ENCODE measurements at regions not wholly inside any gene's neighbourhood (a gene's known extent, or its start where the extent isn't known, plus 50 kb on each side); places are given as distances from the start of the nearest gene placed in this dataset.

GRCh38 chr13:85742355-85742754 is 56.9 kb downstream of the SLITRK6 start:
- no peak for DNase-seq

- no peak for DNase-seq
Measured at GRCh38 chr13:85741017-85741416, 58.2 kb downstream of the SLITRK6 start.

DNA sequence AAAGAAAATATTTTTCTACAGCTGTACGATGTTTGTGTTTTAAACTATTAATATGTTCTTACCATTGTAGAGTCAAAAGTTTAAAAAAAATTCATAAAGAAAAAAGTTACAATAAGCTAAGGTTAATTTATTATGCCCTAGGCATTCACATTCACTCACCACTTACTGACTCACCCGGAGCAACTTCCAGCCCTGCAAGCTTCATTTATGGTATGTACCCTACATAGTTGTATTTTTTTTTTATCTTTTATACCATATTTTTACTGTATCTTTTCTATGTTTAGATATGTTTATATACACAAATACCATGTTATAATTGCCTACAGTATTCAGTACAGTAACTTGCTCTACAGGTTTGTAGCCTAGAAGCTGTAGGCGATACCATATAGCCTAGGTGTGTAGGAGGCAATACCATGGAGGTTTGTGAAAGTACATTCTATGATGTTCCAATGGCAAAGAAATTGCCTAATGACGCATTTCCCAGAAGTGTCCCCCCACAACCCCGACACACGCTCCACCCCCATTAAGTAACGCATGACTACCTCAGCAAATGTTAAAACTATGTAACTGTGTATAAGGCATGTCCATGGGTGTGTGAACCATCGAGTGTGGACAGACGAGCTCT is 60.4 kb downstream of the SLITRK6 start:
- DNase-seq = no peak

- no peak for DNase-seq
Measured at GRCh38 chr13:85737952-85738351, 61.3 kb downstream of the SLITRK6 start.

DNA sequence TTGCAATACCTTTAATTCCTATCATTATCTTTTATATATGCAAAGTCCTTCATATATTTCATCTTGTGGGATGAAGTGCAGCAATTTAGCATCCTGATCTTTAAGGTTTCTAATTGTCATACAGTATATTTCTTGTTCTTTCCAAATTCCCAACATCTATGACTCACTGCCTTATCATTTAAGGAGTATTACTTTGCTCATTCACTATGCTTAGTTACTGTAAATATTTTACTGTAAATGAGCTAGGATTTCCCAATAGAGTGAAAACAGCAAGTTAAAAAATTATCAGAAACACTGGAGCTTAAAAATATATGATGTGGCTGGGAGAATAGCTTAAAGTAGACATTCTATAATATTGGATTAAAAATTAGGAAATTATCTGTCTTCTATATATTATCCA is 69.9 kb downstream of the SLITRK6 start:
- DNase-seq = no peak

- no peak for DNase-seq
Measured at GRCh38 chr13:85728811-85729210, 70.4 kb downstream of the SLITRK6 start.

- no peak for DNase-seq
Measured at GRCh38 chr13:85725433-85725832, 73.8 kb downstream of the SLITRK6 start.

- no peak for DNase-seq
Measured at GRCh38 chr13:85724546-85725432, 74.4 kb downstream of the SLITRK6 start.

GRCh38 chr13:85719749-85720148 is 79.5 kb downstream of the SLITRK6 start:
- no peak for DNase-seq

DNA sequence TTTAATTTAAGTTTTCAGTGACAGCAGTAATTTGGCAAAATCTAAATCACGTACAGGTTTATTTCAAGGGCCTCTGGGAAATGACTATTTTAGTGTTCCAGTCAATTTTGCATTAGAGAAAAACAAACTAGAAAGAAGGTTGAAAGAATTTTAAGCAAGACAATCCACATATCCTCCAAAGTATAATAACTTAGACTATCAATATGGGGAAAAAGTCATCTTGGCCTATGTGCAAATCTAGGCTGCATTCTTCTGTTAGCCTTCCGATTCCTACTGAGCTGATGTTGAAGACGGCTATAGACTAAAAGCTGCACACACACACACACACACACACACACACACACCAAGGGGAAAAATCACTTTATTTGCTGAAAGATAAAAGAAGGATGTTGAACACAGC is 81.3 kb downstream of the SLITRK6 start:
- no peak for DNase-seq

DNA sequence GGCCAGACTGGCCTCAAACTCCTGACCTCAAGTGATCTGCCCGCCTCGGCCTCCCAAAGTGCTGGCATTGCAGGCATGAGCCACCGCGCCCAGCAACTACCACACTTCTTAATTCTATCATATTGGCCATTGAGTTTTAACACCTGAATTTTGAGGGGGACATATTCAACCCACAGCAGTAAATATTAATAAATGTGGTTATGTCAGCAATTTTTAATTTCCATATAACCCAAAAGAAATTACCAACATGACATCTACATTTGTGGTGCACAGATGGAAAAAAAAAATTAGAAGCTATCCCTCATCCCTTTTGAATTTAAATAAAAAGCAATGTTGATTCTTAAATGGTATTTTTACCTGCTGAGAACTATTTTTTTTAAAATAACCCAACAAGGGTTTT is 88.7 kb downstream of the SLITRK6 start:
- DNase-seq = no peak

DNA sequence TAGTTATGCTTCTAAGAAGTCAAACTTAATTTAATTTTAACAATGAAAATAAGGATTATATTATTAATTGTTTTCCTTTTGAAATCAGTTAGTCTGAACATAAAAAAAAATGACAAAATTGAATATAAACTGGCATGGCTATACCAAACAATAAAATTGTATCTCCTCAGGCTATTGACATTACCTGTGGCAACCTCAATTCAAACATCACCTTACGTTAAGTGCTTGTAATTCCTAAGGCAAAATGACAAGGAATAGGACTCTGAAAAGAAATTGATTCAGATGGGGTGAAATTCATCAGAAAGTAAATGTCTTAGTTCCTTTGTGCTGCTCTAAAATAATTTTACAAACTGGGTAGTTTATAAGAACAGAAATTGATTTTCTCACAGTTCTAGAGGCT is 89.5 kb downstream of the SLITRK6 start:
- DNase-seq = no peak

GRCh38 chr13:85709072-85709471 is 90.1 kb downstream of the SLITRK6 start:
- no peak for DNase-seq

DNA sequence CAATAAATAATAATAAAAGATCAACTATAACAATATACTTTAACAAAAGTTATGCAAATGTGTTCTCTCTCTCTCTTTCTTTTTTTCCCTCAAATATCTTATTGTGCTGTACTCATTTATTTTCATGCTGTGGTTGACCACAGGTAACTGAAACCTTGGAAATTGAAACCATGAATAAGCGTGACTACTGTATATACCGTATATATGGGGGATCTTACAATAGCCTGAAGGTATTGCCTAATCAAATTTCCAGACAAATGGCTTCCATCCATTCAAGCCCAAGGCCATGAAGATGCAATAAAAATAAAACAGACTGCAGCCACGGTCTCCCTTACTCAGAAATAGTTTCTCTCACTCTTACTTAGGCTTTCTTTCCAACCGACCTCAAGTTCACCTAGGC is 98.3 kb downstream of the SLITRK6 start:
- DNase-seq = no peak

- no peak for DNase-seq
Measured at GRCh38 chr13:85698256-85698655, 101.0 kb downstream of the SLITRK6 start.

DNA sequence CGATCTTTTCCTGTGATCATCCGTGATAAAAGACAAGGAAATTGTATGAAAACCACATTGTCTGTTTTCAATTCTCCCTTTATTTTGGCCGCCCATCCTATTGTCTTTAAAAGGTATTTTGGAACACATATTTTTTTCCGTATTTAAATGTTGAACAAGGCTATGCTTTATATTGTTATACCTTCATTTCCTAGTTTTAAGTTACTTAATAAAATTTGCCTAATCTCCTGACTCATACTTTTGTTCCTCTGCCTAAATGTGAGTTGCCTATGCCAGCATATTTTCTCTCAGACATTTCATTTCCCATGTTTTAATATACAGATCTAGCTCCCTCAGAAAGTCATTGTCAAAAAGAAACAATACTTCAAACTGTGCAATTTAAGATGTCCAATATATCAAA is 104.2 kb downstream of the SLITRK6 start:
- DNase-seq = no peak

- DNase-seq = no peak
Measured at GRCh38 chr13:85693889-85694511, 105.2 kb downstream of the SLITRK6 start.

GRCh38 chr13:85690368-85690767 is 108.9 kb downstream of the SLITRK6 start:
- no peak for DNase-seq

GRCh38 chr13:85685436-85685835 is 113.8 kb downstream of the SLITRK6 start:
- DNase-seq = no peak

- DNase-seq = no peak
Measured at GRCh38 chr13:85675151-85675907, 123.9 kb downstream of the SLITRK6 start.

DNA sequence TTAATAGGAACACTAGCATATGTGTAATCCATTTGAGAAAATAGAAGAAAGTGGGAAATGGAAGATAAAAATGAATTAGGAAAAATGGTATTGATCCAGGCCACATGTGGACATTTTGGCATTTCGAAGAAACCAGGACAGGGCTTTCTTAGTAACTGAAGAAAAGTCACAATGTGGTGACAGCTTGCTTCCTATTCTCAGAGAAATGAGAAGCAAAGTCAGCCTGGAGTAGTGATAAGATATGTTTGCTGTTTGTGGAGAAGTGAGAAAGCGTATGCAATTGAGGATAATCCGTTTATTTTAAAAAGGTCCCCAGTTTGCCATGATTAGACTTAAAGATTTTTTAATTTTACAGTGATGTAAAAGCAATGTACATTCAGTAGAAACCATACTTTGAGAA is 127.9 kb downstream of the SLITRK6 start:
- no peak for DNase-seq

DNA sequence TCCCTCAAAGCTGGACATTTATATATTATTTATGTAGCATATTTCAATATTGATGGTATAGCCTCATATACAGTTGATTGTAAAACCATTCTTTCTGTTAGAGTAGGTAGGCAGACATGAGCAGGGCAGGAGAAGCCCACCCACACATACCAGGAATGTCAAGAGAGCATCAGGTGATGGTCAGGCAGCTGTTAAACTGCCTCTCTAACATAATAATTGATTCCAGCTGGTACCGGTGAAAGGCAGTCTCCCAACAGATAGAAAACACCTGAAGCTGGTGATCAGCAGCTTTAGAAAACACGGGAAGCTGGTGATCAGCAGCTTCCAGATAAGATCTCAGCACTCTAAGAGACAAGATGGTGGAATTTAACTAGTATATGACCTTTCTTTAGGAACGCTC is 132.9 kb downstream of the SLITRK6 start:
- no peak for DNase-seq

- no peak for DNase-seq
Measured at GRCh38 chr13:85665286-85665685, 133.9 kb downstream of the SLITRK6 start.
